ENCODE measurements at regions not wholly inside any gene's neighbourhood (a gene's known extent, or its start where the extent isn't known, plus 50 kb on each side); places are given as distances from the start of the nearest gene placed in this dataset.
"Not testable (repeated sequence)": the region's sequence is repeated elsewhere in the genome, so short reads cannot be mapped to it uniquely, and the experiment has no call there.

DNA sequence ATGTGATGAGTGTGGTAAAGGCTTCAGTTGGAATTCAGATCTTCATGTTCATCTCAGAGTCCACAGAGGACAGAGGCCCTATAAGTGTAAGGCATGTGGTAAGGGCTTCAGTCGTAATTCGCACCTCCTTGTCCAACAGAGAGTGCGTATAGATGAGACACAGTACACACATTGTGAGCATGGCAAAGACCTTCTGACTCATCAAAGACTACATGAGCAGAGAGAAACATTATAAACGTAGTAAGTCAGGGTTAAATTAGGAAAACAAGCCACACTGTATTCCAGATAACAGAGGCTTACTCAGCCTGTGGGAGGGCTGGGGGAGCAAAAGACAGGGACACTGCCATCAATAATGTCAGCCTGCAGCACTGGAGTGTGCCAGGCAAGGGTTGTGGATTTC is 706.2 kb upstream of the DEFB115 start:
- not testable (repeated sequence) for H3K9me2 ChIP-seq (replicated peaks; ENCODE audit: insufficient read depth, low read length); DNase-seq; H4K20me1 ChIP-seq (ENCODE audit: insufficient read depth, low read depth, low read length); H3K79me2 ChIP-seq (ENCODE audit: low read length); H3K9me3 ChIP-seq (ENCODE audit: low read length); H3K27ac ChIP-seq (ENCODE audit: low read length); H3K4me1 ChIP-seq (ENCODE audit: low read length); H3K4me2 ChIP-seq (ENCODE audit: low read depth, low read length, poor library complexity, severe bottlenecking); H3K27me3 ChIP-seq (ENCODE audit: low read length); H3K36me3 ChIP-seq (ENCODE audit: insufficient read depth, low read length); H3K4me3 ChIP-seq (ENCODE audit: low read length); H2AFZ ChIP-seq (ENCODE audit: low read length); H3K9ac ChIP-seq (ENCODE audit: low read length)

DNA sequence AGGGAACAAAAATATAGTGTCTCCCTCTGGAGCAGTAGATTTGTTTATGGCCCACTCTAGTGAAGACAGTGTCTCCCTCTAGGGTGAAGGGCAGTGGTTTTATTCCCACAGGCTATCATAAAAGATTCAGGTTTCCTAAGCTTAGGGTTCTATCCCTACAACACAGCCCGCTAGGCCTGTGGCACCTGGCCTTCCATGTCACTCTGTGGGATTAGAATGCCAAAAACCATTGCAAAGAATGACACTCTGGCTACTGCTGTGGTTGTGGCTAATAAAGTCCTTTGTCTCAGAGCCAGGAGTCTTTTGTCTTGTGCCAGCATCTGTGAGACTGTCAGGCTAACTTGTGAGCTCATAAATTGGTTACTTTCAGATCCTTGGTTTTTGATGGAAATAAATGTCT is 700.7 kb upstream of the DEFB115 start:
- H3K27me3 ChIP-seq (ENCODE audit: low read length); H4K20me1 ChIP-seq (ENCODE audit: insufficient read depth, low read depth, low read length); H3K27ac ChIP-seq (ENCODE audit: low read length); DNase-seq; H3K9me3 ChIP-seq (ENCODE audit: low read length); H3K4me1 ChIP-seq (ENCODE audit: low read length); H3K4me2 ChIP-seq (ENCODE audit: low read depth, low read length, poor library complexity, severe bottlenecking); H3K79me2 ChIP-seq (ENCODE audit: low read length); H3K36me3 ChIP-seq (ENCODE audit: insufficient read depth, low read length); H3K9ac ChIP-seq (ENCODE audit: low read length); H2AFZ ChIP-seq (ENCODE audit: low read length); H3K9me2 ChIP-seq (replicated peaks; ENCODE audit: insufficient read depth, low read length); H3K4me3 ChIP-seq (ENCODE audit: low read length): not testable (repeated sequence)

- H4K20me1 ChIP-seq (ENCODE audit: insufficient read depth, low read depth, low read length); H3K4me2 ChIP-seq (ENCODE audit: low read depth, low read length, poor library complexity, severe bottlenecking); H3K27ac ChIP-seq (ENCODE audit: low read length); H3K79me2 ChIP-seq (ENCODE audit: low read length); H3K27me3 ChIP-seq (ENCODE audit: low read length); H3K4me1 ChIP-seq (ENCODE audit: low read length); H3K9me3 ChIP-seq (ENCODE audit: low read length); H3K36me3 ChIP-seq (ENCODE audit: insufficient read depth, low read length); H3K9me2 ChIP-seq (replicated peaks; ENCODE audit: insufficient read depth, low read length); DNase-seq; H3K9ac ChIP-seq (ENCODE audit: low read length); H3K4me3 ChIP-seq (ENCODE audit: low read length); H2AFZ ChIP-seq (ENCODE audit: low read length): not testable (repeated sequence)
Observed at GRCh38 chr20:30565086-30565485, 692.4 kb upstream of the DEFB115 start.

DNA sequence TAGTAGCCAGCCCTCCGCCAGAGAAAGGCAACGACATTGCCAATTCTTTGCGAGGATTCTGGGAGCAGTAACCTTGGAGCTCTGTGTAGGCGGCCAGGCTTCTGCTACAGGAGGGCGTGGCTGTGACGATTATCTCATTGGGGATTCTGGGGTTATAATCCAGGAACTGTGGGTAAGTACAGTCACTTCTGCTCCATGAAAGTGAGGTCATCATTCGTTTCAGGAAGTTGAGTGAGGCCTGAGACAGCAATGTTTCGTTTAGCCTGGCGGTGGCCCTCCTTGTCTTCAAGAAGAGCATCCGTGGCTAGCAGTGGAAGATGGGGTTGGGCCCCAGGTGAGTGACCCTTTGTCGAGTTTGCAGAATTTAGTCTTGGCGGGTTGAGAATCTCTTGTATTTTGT is 687.6 kb upstream of the DEFB115 start:
- not testable (repeated sequence) for H3K79me2 ChIP-seq (ENCODE audit: low read length); DNase-seq; H3K9me2 ChIP-seq (replicated peaks; ENCODE audit: insufficient read depth, low read length); H3K27ac ChIP-seq (ENCODE audit: low read length); H3K4me1 ChIP-seq (ENCODE audit: low read length); H3K4me2 ChIP-seq (ENCODE audit: low read depth, low read length, poor library complexity, severe bottlenecking); H3K9ac ChIP-seq (ENCODE audit: low read length); H3K9me3 ChIP-seq (ENCODE audit: low read length); H3K4me3 ChIP-seq (ENCODE audit: low read length); H4K20me1 ChIP-seq (ENCODE audit: insufficient read depth, low read depth, low read length); H3K36me3 ChIP-seq (ENCODE audit: insufficient read depth, low read length); H3K27me3 ChIP-seq (ENCODE audit: low read length); H2AFZ ChIP-seq (ENCODE audit: low read length)

- not testable (repeated sequence) for H3K4me1 ChIP-seq (ENCODE audit: low read length); H4K20me1 ChIP-seq (ENCODE audit: insufficient read depth, low read depth, low read length); H3K79me2 ChIP-seq (ENCODE audit: low read length); H3K27me3 ChIP-seq (ENCODE audit: low read length); H3K36me3 ChIP-seq (ENCODE audit: insufficient read depth, low read length); H3K4me3 ChIP-seq (ENCODE audit: low read length); H2AFZ ChIP-seq (ENCODE audit: low read length); H3K27ac ChIP-seq (ENCODE audit: low read length); H3K9me2 ChIP-seq (replicated peaks; ENCODE audit: insufficient read depth, low read length); H3K9me3 ChIP-seq (ENCODE audit: low read length); H3K4me2 ChIP-seq (ENCODE audit: low read depth, low read length, poor library complexity, severe bottlenecking); H3K9ac ChIP-seq (ENCODE audit: low read length); DNase-seq
Observed at GRCh38 chr20:30570622-30571021, 686.8 kb upstream of the DEFB115 start.

DNA sequence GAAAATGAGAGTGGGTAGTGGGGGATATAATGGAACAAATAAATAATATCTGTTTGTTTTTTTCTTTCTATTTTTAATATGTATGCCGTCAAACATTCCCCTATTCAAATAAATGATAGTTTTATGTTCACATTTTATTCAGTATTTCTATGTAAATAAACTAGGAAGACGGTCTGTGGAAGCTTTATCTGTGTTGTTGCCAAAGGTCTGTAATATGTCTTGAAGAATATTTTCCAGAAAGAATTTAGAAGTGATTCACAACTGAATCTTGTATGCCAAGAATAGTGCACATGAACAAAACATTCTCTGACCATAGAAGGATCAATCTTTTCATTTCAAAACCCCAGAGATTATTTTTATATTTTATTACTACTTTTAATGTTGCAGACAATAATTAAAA is 683.1 kb upstream of the DEFB115 start:
- H3K9ac ChIP-seq (ENCODE audit: low read length); H3K9me3 ChIP-seq (ENCODE audit: low read length); H3K27me3 ChIP-seq (ENCODE audit: low read length); H3K4me2 ChIP-seq (ENCODE audit: low read depth, low read length, poor library complexity, severe bottlenecking); H2AFZ ChIP-seq (ENCODE audit: low read length); H3K4me1 ChIP-seq (ENCODE audit: low read length); H3K9me2 ChIP-seq (replicated peaks; ENCODE audit: insufficient read depth, low read length); H3K79me2 ChIP-seq (ENCODE audit: low read length); H4K20me1 ChIP-seq (ENCODE audit: insufficient read depth, low read depth, low read length); H3K36me3 ChIP-seq (ENCODE audit: insufficient read depth, low read length); DNase-seq; H3K27ac ChIP-seq (ENCODE audit: low read length); H3K4me3 ChIP-seq (ENCODE audit: low read length): not testable (repeated sequence)

GRCh38 chr20:30579069-30579468 is 678.4 kb upstream of the DEFB115 start:
- H3K4me2 ChIP-seq (ENCODE audit: low read depth, low read length, poor library complexity, severe bottlenecking); H2AFZ ChIP-seq (ENCODE audit: low read length); H3K9me2 ChIP-seq (replicated peaks; ENCODE audit: insufficient read depth, low read length); H3K9me3 ChIP-seq (ENCODE audit: low read length); H3K4me1 ChIP-seq (ENCODE audit: low read length); DNase-seq; H3K27ac ChIP-seq (ENCODE audit: low read length); H3K4me3 ChIP-seq (ENCODE audit: low read length); H3K36me3 ChIP-seq (ENCODE audit: insufficient read depth, low read length); H3K9ac ChIP-seq (ENCODE audit: low read length); H3K79me2 ChIP-seq (ENCODE audit: low read length); H3K27me3 ChIP-seq (ENCODE audit: low read length); H4K20me1 ChIP-seq (ENCODE audit: insufficient read depth, low read depth, low read length): not testable (repeated sequence)

- H3K9me3 ChIP-seq (ENCODE audit: low read length); H3K9ac ChIP-seq (ENCODE audit: low read length); H3K4me2 ChIP-seq (ENCODE audit: low read depth, low read length, poor library complexity, severe bottlenecking); H2AFZ ChIP-seq (ENCODE audit: low read length); H3K27me3 ChIP-seq (ENCODE audit: low read length); H3K79me2 ChIP-seq (ENCODE audit: low read length); H3K9me2 ChIP-seq (replicated peaks; ENCODE audit: insufficient read depth, low read length); H3K4me1 ChIP-seq (ENCODE audit: low read length); H4K20me1 ChIP-seq (ENCODE audit: insufficient read depth, low read depth, low read length); H3K27ac ChIP-seq (ENCODE audit: low read length); DNase-seq; H3K4me3 ChIP-seq (ENCODE audit: low read length); H3K36me3 ChIP-seq (ENCODE audit: insufficient read depth, low read length): not testable (repeated sequence)
Observed at GRCh38 chr20:30579824-30580438, 677.5 kb upstream of the DEFB115 start.

GRCh38 chr20:30581839-30582238 is 675.6 kb upstream of the DEFB115 start:
- H3K9me2 ChIP-seq (replicated peaks; ENCODE audit: insufficient read depth, low read length); H4K20me1 ChIP-seq (ENCODE audit: insufficient read depth, low read depth, low read length); H3K9ac ChIP-seq (ENCODE audit: low read length); H3K4me3 ChIP-seq (ENCODE audit: low read length); H3K4me1 ChIP-seq (ENCODE audit: low read length); H3K9me3 ChIP-seq (ENCODE audit: low read length); H3K79me2 ChIP-seq (ENCODE audit: low read length); H3K36me3 ChIP-seq (ENCODE audit: insufficient read depth, low read length); H3K27me3 ChIP-seq (ENCODE audit: low read length); H2AFZ ChIP-seq (ENCODE audit: low read length); DNase-seq; H3K4me2 ChIP-seq (ENCODE audit: low read depth, low read length, poor library complexity, severe bottlenecking); H3K27ac ChIP-seq (ENCODE audit: low read length): not testable (repeated sequence)
